NCI-H2029 treated with DMSO at 0.1 percent for 48 hours (cell line): ENCODE measurements at regions not wholly inside any gene's neighbourhood (a gene's known extent, or its start where the extent isn't known, plus 50 kb on each side); places are given as distances from the start of the nearest gene placed in this dataset.
"Not testable (repeated sequence)": the region's sequence is repeated elsewhere in the genome, so short reads cannot be mapped to it uniquely, and the experiment has no call there.

Experiments
- DNase-seq: peaks from one replicate; lab custom pipeline; 2025; lab: John Stamatoyannopoulos, UW

DNA sequence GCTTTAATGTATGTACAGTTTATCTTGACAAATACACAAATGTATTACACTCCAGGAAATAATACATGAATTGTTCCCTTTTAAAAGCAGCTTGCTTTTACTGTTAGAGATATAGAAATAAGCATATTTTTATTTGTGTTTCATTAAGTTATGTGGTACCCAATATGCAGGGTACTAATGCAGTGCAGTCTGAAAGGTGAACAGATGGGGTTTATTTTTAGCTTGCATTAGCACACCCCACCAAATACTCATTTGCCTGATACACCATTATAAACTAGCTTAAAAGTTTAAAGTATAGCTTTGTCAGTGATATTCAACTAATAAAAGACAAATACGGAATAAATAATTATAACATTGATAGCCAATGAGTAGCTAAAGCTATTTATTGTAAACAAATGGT lies 394.7 kb upstream of the ZNF804A start:
- DNase-seq = no peak

DNA sequence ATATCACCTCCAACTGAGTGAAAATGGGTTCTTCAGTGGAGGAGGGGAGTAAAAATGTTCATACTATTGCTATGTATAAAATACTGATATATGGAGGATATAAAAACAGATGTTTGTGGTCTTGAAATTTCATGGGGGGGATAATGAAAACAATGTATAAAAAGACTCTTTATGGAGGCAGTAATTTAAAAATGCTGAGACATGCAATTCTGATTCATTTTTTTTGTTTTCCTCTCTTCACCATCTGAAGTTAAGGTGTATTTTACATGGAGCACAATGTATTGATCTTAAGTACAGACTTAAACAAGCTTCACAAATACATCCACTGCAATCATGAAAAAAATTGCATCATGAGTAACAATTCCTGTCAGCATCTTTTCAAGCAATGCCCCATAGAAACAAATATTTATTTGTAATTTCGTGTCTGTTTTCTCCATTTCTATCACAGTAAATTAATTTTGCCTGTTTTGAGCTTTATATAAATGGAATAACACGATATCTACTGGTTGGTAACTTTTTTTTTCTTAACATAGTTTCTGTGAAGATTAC lies 393.2 kb upstream of the ZNF804A start:
- no peak for DNase-seq

DNA sequence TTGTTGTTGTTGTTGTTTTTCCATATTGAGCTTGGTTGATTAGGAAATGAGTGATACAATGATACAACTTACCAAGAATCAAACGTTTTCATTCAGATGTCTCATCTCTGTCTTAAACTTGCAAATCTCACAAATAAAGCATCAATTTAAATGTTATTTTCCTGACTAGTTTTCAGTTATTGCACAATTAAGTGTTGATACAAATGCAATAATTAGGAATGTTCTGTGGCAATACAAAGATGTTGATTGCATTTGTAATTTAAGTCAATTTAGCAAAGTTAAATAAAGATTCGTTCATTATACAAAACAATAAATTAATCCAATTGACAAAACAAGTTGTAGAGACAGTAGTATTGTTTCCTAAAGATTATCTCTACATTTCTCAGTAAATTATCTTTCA lies 392.3 kb upstream of the ZNF804A start:
- no peak for DNase-seq

DNA sequence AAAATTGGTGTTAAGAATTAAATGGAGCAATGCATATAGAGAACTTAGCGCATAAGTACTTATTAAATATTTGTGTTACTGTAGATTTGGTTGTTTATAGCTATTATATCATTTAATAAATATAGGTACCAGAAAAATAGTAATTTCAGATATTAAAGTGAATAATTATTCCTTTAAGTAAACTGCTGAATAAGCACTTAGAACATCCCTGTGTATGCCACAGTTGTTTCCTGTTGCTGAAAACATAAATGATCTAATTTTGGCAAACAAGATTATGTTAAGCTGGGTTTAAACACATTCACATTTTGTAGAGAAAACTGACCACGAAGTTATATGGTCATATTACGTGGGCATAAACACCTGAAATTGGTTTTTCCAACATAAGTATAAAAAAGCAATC lies 388.0 kb upstream of the ZNF804A start:
- no peak for DNase-seq

DNA sequence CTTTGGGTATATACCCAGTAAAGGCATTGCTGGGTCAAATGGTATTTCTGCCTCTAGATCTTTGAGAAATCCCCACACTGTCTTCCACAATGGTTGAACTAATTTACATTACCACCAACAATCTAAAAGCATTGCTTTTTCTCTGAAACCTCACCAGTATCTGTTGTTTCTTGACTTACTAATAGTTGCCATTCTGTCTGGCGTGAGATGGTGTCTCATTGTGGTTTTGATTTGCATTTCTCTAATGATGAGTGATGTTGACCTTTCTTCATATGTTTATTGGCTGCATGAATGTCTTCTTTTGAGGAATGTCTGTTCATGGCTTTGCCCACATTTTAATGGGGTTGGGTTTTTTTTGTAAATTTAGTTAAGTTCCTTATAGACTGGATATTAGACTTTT lies 382.6 kb upstream of the ZNF804A start:
- no peak for DNase-seq

DNA sequence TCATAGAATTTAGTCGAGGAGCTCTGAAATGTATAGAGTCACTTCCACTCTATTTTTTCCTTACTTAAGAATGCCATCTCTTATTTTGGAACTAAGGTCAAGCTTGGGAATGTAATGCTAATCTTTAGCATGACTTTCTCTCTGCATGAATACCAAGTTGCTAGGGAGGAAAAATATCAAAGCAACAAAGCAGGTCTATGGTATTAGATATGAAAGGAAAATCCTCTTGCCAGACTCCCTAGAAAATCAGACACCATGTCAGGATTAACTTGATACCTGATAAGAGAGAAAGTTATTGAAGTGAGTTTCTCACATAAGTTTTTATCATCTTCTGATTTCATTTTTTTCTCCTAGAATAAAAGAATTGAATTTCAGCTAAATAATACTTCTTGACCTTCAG lies 341.7 kb upstream of the ZNF804A start:
- no peak for DNase-seq

DNA sequence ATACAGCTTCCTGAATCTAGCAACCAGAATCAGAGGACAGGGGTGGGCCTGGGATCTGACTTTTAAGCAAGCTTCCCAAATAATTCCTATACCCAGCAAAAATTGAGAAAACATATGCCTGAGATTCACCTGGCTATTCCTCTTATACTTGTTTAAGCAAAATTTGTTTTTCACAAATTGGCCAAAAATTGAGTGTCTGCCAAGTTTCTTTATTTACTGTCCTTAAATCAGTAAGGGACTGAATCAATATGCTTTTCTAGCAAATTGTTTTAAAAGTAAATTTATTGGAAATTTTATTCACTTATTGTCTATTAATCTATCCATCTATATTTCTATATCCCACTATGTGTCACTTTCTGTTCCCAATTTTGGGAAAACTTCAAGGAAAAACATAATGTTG lies 337.0 kb upstream of the ZNF804A start:
- no peak for DNase-seq

DNA sequence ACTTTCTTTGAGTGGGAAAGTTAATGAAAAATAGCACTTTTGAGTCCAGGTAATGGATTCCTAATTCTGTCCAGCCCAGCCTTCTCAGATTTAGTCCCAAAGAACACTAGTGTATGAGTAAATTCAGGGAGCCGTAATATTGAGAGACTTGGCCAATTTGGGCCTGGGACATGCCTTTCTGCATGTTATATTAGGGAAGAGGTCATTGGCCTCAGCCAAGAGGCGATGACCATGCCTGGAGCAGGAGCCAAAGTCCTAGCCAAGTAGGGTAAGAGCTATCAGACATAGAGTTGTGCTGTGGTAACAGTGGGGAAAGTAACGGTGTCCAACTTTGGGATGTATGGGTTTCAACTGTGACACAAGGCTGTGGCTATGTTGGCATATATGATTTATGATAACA lies 336.5 kb upstream of the ZNF804A start:
- DNase-seq = no peak

DNA sequence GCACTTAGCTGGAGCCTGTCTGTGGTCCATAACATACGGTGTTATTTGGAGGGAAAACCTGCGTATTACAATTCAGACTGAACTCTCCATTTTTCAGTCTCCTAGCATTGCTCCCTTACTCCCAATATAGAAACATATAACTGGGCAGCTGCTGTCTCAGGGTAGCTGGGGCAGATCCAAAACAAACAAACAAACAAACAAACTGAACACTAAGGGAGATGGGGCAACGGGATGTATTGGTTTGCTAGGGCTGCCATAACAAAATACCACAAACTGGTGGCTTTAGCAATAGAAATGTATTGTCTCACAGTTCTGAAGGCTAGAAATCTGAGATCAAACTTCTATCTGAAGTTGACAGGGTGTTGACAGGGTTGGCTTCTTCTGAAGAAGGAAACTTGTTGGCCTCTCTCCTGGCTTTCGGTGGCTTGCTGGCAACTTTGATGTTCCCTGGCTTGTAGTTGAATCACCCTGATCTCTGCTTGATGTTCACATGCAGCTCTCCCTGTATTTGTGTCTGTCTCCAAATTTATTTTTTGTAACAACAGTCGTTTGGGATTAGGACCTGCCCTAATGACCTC lies 329.3 kb upstream of the ZNF804A start:
- no peak for DNase-seq

DNA sequence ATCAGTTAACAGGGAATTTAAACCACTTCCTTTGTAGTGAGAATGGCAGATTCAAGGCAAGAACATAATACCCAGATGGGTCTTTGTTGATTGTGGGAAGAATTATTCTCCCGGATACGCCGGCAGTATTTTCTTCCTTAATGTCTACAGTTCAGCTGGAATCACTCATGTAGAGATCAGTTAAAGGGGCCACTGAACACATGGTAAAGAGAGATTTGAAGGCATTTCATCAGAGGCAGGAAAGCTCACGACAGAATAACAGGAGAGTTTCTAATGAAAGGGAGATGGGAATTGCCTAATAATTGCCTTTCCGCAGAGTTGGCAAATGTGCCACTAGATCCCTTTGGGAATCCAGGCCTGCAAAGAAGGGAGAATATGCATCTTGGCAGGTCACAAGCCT lies 327.7 kb upstream of the ZNF804A start:
- DNase-seq = no peak

DNA sequence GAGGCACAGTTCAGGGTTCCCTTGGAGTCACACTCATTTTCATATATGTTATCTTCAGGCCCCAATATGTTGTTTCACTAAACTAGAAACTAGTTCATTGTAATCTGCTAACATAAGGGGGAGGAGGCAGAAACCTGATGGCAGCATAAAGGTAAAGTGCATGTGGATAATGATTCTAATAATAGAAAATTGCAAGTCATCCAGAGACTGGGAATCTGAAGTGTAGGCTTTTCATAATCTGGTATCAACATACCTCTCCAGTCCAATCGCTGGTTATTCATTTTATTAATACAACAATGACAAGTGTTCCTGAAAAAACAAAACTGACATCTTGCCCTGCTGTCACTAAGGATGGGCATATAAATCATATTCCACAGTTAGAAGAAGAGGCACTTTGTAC lies 326.3 kb upstream of the ZNF804A start:
- DNase-seq = no peak

DNA sequence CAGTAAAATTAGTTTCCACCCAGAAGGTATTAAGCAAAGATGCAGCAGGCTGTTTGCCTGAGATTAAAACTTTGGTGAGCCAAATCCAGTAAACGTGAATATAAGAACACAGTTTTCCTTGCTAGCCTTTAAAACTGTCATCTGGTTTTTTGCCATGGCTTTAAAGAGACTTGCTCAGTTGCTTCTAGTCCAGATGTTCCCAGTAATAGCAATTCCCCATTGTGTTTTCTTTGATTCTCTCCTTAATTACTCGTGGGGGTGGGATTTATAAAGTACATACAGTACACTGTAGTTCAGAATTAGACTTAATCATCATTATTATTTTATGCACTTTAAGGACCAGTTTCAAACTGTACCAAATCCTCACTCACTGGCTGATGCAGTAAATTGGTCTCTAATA lies 303.5 kb upstream of the ZNF804A start:
- DNase-seq = no peak

DNA sequence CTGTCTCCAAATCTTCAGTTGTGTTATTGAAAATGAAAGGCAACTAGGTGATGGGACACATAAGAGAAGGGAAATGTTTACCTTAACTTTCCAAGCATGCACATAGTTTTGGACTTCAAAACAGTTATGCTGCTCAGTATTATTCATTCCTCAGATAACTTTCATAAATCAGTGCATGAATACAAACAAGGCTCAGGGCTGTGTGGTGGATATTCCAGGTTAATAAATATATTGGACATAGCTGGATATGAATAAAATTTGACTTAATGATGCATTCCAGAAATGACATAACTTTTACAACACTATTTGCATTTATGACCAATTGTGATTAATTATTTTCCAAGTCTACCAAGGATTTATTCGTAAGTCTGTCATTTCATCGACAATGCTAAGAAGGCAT lies 301.2 kb upstream of the ZNF804A start:
- DNase-seq = no peak

DNA sequence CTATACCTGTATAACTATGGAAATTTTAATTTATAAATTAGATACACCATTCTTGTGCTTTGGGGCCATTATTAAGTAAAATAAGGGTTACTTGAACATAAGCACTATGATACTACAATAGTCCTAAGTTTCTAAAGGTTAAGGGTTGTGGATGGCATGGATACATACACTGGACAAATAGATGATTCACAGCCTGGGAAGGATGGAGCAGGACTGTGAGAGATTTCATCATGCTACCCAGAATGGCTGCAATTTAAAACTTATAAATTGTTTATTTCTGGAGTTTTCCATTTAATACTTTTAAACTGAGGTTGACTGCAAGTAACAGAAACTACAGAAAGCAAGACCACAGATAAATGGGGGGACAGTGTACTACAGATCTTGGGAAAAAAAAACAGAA lies 295.8 kb upstream of the ZNF804A start:
- no peak for DNase-seq

DNA sequence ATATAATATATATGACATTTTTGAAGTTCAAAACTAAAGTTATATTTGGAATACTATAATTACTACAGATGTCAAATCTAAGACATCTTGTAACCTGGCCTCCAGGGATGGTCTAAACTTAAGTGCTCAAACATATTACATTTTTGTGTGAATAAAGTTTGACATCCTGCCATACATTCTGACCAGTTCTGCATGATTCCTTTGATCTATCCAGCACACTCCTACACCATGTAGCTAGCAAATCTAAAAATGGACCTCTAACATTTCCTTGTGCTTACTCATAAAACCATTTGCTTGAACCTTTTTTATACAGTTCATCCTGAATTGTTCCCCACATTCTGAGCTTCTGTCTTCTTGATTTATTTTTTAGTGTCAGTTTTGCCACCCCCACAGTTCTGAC lies 294.3 kb upstream of the ZNF804A start:
- no peak for DNase-seq

DNA sequence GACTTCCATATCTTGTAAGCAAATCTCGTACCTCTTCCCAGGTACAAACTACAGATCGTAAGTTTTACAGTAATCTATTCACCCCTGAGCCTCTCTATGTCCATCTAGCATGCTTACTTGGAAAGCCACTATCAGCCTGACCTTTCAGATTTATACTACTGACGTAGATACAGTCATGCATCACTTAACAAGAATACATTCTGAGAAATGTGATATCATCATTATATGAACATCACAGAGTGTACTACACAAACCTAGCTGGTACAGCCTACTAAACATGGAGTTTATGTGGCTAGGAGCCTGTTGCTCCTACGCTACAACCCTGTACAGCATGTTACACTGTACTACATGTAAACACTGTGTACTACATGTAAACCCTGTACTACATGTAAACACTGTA lies 293.2 kb upstream of the ZNF804A start:
- no peak for DNase-seq

DNA sequence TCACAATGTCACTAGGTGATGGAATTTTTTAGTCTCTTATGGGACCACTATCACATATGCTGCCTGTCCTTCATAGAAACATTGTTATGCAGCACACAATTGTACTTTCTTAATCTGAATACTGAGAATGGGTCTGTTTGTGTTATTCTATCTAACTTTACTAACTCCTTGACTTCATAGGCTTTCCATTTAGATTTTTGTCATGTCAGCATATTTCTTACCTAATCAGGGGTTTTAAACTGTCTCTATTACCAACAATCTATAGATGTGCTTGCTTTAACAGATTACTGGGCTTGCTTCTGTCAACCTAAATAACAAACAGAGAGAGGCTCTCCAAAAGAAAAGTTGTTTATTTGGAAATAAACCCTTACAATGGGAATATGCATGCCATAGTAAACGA lies 289.6 kb upstream of the ZNF804A start:
- no peak for DNase-seq

DNA sequence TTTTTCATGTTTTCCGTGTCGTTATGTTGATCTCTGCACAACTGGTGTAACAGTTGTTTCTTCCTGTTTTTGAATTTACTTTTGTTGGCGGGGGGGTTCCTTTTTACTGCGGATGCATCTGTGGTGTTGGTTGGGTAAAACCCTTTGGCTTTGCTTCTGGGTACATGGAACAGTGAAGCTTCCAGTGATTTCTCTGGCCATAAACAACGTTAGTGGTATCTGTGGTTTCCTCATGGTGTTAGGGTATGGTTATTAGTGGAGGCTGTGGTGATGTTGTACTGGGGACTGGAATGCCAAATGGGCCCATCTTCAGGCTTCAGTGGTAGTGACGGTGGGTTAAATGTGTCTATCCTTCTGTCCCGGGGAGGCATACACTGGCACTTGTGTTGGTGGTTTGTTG lies 285.4 kb upstream of the ZNF804A start:
- no peak for DNase-seq

DNA sequence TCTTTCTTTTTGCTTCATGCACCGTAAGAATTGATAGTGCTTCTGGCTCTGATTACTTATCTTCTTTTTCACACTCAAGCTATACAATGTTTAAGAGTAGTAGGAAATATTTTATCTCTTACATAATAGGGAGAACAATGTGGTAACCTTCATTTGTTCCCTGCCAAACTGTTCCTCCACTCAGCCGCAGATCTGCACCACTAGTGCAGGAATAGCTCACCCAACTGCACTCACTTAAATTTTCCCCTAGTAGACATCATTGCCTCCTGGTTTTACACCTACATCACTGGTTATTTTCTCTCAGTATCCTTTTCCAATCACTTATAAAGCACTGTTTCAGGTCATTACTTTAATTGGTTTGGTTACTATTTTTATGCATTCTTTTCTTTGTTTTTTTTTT lies 283.5 kb upstream of the ZNF804A start:
- no peak for DNase-seq

DNA sequence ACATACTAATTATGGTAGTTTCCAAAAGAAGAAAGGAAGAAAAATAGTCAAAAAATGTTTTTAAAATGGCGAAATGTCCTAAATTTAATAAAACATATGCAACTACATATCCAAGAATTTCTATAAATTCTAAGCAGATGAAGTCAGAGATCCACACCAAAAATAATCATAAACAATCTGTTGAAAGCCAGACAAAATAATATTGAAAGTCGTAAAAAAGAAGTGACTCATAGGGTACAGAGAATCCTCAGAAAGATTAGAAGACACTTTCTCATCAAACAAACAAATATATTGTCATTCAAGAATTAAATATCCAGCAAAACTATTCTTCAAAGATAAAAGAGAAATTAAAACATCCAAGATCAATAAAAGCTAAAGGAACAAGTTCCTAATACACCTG lies 281.4 kb upstream of the ZNF804A start:
- no peak for DNase-seq

DNA sequence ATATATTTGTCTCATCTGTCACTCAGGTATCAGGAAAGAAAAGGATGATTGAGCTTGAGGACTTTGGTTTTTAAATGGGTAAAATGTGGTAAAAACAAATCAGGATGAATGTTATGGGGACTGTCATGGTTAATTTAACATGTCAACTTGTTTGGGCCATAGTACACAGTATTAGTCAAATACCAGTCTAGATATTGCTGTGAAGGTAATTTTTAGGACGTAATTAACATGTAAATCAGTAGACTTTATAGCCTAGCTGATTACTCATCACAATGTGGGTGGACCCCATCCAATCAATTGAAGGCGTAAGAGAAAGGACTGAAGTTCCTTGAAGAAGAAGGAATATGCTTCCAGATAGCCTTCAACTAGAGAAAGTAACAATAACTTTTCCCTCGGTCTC lies 275.7 kb upstream of the ZNF804A start:
- DNase-seq = no peak

DNA sequence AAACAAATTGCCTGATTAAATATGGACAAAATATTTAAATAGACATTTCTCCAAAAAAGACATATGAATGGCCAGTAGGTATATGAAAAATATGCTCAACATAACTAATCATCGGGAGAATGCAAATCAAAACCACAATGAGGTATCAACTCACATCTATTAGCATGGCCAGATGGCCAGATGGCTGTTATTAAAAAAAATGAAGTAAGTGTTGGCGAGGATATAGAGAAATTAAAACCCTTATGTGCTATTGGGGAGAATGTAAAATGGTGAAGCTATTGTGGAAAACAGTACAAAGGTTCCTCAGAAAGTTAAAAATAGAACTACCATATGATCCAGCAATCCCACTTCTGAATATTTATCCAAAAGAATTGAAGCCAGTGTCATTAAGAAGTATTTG lies 272.3 kb upstream of the ZNF804A start:
- DNase-seq = no peak

DNA sequence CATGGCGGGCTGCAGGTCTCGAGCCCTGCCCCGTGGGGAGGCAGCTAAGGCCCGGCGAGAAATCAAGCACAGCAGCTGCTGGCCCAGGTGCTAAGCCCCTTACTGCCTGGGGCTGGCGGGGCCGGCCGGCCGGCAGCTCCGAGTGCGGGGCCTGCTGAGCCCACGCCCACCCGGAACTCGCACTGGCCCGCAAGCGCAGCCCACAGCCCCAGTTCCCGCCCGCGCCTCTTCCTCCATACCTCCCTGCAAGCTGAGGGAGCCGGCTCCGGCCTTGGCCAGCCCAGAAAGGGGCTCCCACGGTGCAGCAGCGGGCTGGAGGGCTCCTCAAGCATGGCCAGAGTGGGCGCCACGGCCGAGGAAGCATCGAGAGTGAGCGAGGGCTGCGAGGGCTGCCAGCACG lies 270.5 kb upstream of the ZNF804A start:
- DNase-seq = not testable (repeated sequence)

DNA sequence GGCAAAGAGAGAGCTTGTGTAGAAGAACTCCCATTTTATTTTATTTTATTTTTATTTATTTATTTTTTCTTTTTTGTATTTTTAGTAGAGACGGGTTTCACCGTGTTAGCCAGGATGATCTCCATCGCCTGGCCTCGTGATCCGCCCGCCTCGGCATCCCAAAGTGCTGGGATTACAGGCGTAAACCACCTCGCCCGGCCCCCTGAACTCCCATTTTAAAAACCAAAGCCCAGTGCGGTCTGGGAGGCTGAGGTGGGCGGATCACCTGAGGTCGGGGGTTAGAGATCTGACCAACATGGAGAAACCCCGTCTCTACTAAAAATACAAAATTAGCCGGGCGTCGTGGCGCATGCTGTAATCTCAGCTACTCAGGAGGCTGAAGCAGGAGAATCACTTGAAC lies 267.8 kb upstream of the ZNF804A start:
- not testable (repeated sequence) for DNase-seq

DNA sequence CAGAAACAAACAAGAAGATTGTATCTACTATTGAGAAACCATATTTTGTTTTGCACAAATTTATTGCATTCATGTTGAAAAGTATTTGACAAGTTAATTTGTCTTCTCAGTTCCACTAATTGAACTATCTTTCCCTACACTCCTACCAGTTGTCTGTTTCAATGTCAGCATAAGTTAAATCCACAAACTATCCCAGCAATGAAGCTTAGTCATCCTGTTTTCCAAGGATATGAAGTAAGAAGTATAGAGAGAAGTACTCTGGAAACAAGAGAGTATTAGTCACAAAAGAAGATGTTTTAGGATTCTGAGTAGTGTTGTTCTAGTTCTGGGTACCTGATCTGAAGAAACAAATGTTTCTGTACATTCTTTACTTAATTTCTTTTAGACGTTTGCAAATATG lies 261.6 kb upstream of the ZNF804A start:
- DNase-seq = no peak
